Ramos (cell line): ENCODE measurements at regions not wholly inside any gene's neighbourhood (a gene's known extent, or its start where the extent isn't known, plus 50 kb on each side); places are given as distances from the start of the nearest gene placed in this dataset.
"Not testable (repeated sequence)": the region's sequence is repeated elsewhere in the genome, so short reads cannot be mapped to it uniquely, and the experiment has no call there.

Source experiments
- in situ Hi-C: fragments of 300-500 bp; cut with MboI; formaldehyde crosslinking; loops from one replicate; pipeline ENCODE4 v1.14.3; 2022; ENCODE audit warnings: low sequenced_read_pairs; ENCODE audit not compliant: unreplicated experiment

- in situ Hi-C loops: no loop called here
These were observed 154.2 kb upstream of the DEPDC1 start for GRCh38 chr1:68651115-68651514.

GRCh38 chr1:68653882-68654281 lies 157.0 kb upstream of the DEPDC1 start:
- in situ Hi-C loops: no loop called here

- in situ Hi-C loops: no loop called here
These were observed 176.9 kb upstream of the DEPDC1 start for GRCh38 chr1:68673771-68674170.

- in situ Hi-C loops: no loop called here
These were observed 178.5 kb upstream of the DEPDC1 start for GRCh38 chr1:68675336-68675735.

GRCh38 chr1:68677684-68678351 lies 180.9 kb upstream of the DEPDC1 start:
- in situ Hi-C loops: no loop called here

GRCh38 chr1:68696221-68696620 lies 199.3 kb upstream of the DEPDC1 start:
- in situ Hi-C loops: no loop called here

GRCh38 chr1:68703921-68704354 lies 207.1 kb upstream of the DEPDC1 start:
- in situ Hi-C loops: no loop called here

- in situ Hi-C loops: no loop called here
These were observed 208.0 kb upstream of the DEPDC1 start for GRCh38 chr1:68704800-68705443.

GRCh38 chr1:68705466-68705865 lies 208.6 kb upstream of the DEPDC1 start:
- in situ Hi-C loops: no loop called here

GRCh38 chr1:68706639-68707317 lies 209.9 kb upstream of the DEPDC1 start:
- in situ Hi-C loops: no loop called here

GRCh38 chr1:68717330-68717729 lies 220.4 kb upstream of the DEPDC1 start:
- in situ Hi-C loops: no loop called here

GRCh38 chr1:68720476-68720875 lies 223.6 kb upstream of the DEPDC1 start:
- in situ Hi-C loops: no loop called here

- in situ Hi-C loops: no loop called here
These were observed 226.9 kb upstream of the DEPDC1 start for GRCh38 chr1:68723791-68724190.

- in situ Hi-C loops: no loop called here
These were observed 228.3 kb upstream of the DEPDC1 start for GRCh38 chr1:68725001-68725752.

- in situ Hi-C loops: not testable (repeated sequence)
These were observed 242.6 kb upstream of the DEPDC1 start for GRCh38 chr1:68739486-68739885.

GRCh38 chr1:68745011-68745410 lies 248.1 kb upstream of the DEPDC1 start:
- in situ Hi-C loops: no loop called here

GRCh38 chr1:68745451-68745850 lies 248.6 kb upstream of the DEPDC1 start:
- in situ Hi-C loops: no loop called here

- in situ Hi-C loops: no loop called here
These were observed 249.5 kb upstream of the DEPDC1 start for GRCh38 chr1:68746378-68746777.

- in situ Hi-C loops: no loop called here
These were observed 254.8 kb upstream of the DEPDC1 start for GRCh38 chr1:68751723-68752122.

- in situ Hi-C loops: no loop called here
These were observed 261.9 kb upstream of the DEPDC1 start for GRCh38 chr1:68758666-68759209.
